Ovary (tissue), 7 donors: ENCODE measurements at regions not wholly inside any gene's neighbourhood (a gene's known extent, or its start where the extent isn't known, plus 50 kb on each side); places are given as distances from the start of the nearest gene placed in this dataset.
"Not testable (repeated sequence)": the region's sequence is repeated elsewhere in the genome, so short reads cannot be mapped to it uniquely, and the experiment has no call there.

Experiments used
- DNase-seq, 5 donors: peaks; one replicate each; pipeline ENCODE4 v3.0.0-alpha.2; 2019 to 2020
- H3K27ac ChIP-seq, 2 donors: fragments of 200-600 bp; one replicate each; pipeline versions ENCODE4 v1.5.1 to v1.8.0; 2019 to 2022
- H3K27me3 ChIP-seq: fragments of 200-600 bp; one replicate; pipeline ENCODE4 v1.8.0; 2022
- H3K36me3 ChIP-seq: fragments of 200-600 bp; sonication (generic); one replicate; pipeline ENCODE4 v1.5.1; 2019
- H3K4me1 ChIP-seq: one replicate; pipeline ENCODE4 v1.8.1; 2013; ENCODE audit warnings: mild to moderate bottlenecking, moderate library complexity; ENCODE audit not compliant: insufficient read depth
- H3K4me3 ChIP-seq: fragments of 200-600 bp; sonication (generic); one replicate; pipeline ENCODE4 v1.5.1; 2017
- H3K9me3 ChIP-seq, 2 donors: fragments of 200-600 bp in 1 of 2; sonication (generic) in 1 of 2; one replicate each; pipeline versions ENCODE4 v1.5.1 to v1.8.1; 2013 to 2019; ENCODE audit warnings: mild to moderate bottlenecking in 1 of 2, moderate library complexity in 1 of 2
- CTCF ChIP-seq, 3 donors: fragments of 450-650 bp in 2 of 3; fragments of 200-600 bp in 1 of 3; IDR thresholded peaks; one replicate each; pipeline versions ENCODE4 v1.5.1 to v1.8.0; 2016 to 2022; ENCODE audit warnings: antibody characterized with exemption in 3 of 3, mild to moderate bottlenecking in 1 of 3
- EP300 ChIP-seq: sonication (generic); formaldehyde crosslinking; IDR thresholded peaks from one replicate; pipeline ENCODE4 v1.6.1; 2017; ENCODE audit warnings: antibody characterized with exemption
- POLR2A ChIP-seq: fragments of 450-650 bp; IDR thresholded peaks from one replicate; pipeline ENCODE4 v1.6.1; 2017; ENCODE audit warnings: antibody characterized with exemption, mild to moderate bottlenecking, moderate library complexity
- WGBS, 3 donors: extraction: QIAGEN DNeasy Blood & Tissue Kit in 1 of 3; methylation state at CpG; one replicate each; pipeline versions ENCODE4 v1.1.5 to v1.1.7; 2013 to 2017; 5-methylcytosine and 5-hydroxymethylcytosine counted together
- intact Hi-C, 4 donors: fragments of 100-400 bp; cut with DNase I; formaldehyde crosslinking; loops; one replicate each; pipeline versions ENCODE4 v1.11.0 to v1.15.1; 2022 to 2023
- donor health status: DM: no; HTN: no; CAD: no; lungs with moderate emphysema.
- donor health status: DM: no; HTN: no; CAD: no.
- donor health status: Bipolar disorder and iron deficiency.
- donor health status: DM: no; HTN: no; CAD: no.
- donor health status: DM: yes; HTN: yes; CAD: no.

- Histone ChIP-seq H3K36me3 (no peaks in the 10 kb centered on the region), H3K4me1 (no peaks in the 10 kb centered on the region), H3K4me3 (no peak overlapping the region), H3K27me3 (no peaks in the 10 kb centered on the region), H3K27ac (no peak overlapping the region), H3K9me3 (no peaks in the 10 kb centered on the region)
- intact Hi-C loops, result no loop called here
- 93 to 97% (median 95%) methylated on average over 8 of the region's 8 CpGs for WGBS, 3 donors
- no peak for DNase-seq
- no peak for TF ChIP-seq POLR2A
- TF ChIP-seq EP300, result no peak
- TF ChIP-seq CTCF (IDR thresholded peaks at IDR 0.05), result no peak
These were observed 76.1 kb downstream of the SKIDA1 start for GRCh38 chr10:21449288-21449966.

- Histone ChIP-seq H3K36me3 (no peaks in the 10 kb centered on the region), H3K27ac (no peak overlapping the region), H3K9me3 (no peaks in the 10 kb centered on the region), H3K4me3 (no peak overlapping the region), H3K27me3 (no peaks in the 10 kb centered on the region), H3K4me1 (no peaks in the 10 kb centered on the region)
- no peak for DNase-seq
- 80 to 90% (median 87%) methylated on average over 1 of the region's 1 CpG for WGBS, 3 donors
- TF ChIP-seq POLR2A (no peak), EP300 (no peak), CTCF (IDR thresholded peaks at IDR 0.05) (no peak)
- intact Hi-C loops, result no loop called here
These were observed 80.3 kb downstream of the SKIDA1 start for GRCh38 chr10:21445163-21445562.

- no peak for TF ChIP-seq CTCF (IDR thresholded peaks at IDR 0.05)
- no peak for TF ChIP-seq POLR2A
- TF ChIP-seq EP300, result no peak
- Histone ChIP-seq H3K4me1 (no peaks in the 10 kb centered on the region), H3K9me3 (no peaks in the 10 kb centered on the region), H3K27ac (no peak overlapping the region), H3K36me3 (no peaks in the 10 kb centered on the region), H3K4me3 (no peak overlapping the region), H3K27me3 (no peaks in the 10 kb centered on the region)
- intact Hi-C loops, result no loop called here
- no peak for DNase-seq
- WGBS, 3 donors, result 72 to 86% (median 82%) methylated on average over 2 of the region's 2 CpGs
These were observed 83.9 kb downstream of the SKIDA1 start for GRCh38 chr10:21441625-21442024.

GRCh38 chr10:21438914-21439313 is 86.6 kb downstream of the SKIDA1 start:
- H3K36me3 ChIP-seq, H3K9me3 ChIP-seq, H3K27me3 ChIP-seq, H3K4me3 ChIP-seq, H3K4me1 ChIP-seq, DNase-seq, H3K27ac ChIP-seq, intact Hi-C loops: not testable (repeated sequence)
- WGBS, 3 donors, result 52 to 76% (median 72%) methylated on average over 10 of the region's 10 CpGs

- Histone ChIP-seq H3K4me3 (no peak overlapping the region), H3K36me3 (no peaks in the 10 kb centered on the region), H3K9me3 (no peaks in the 10 kb centered on the region), H3K4me1 (no peaks in the 10 kb centered on the region), H3K27ac (no peak overlapping the region), H3K27me3 (no peaks in the 10 kb centered on the region)
- intact Hi-C loops, result no loop called here
- DNase-seq, result no peak
- WGBS, 3 donors, result 80 to 91% (median 87%) methylated on average over 8 of the region's 8 CpGs
- TF ChIP-seq POLR2A, result no peak
- no peak for TF ChIP-seq CTCF (IDR thresholded peaks at IDR 0.05)
- no peak for TF ChIP-seq EP300
These were observed 87.6 kb downstream of the SKIDA1 start for GRCh38 chr10:21437770-21438382.
